Activated T-helper 1 cell treated with anti-CD3 and anti-CD28 coated beads, Interleukin-12 subunit alpha, Interleukin-12 subunit beta, Interleukin-2, Interleukin-4 antibody, amounts not matched to agents 30 ng/mL and 10 ng/mL and 1 ng/mL, durations not matched to agents 14 hours and 24 hours and 36 hours (primary cell): ENCODE measurements at regions not wholly inside any gene's neighbourhood (a gene's known extent, or its start where the extent isn't known, plus 50 kb on each side); places are given as distances from the start of the nearest gene placed in this dataset.
"Not testable (repeated sequence)": the region's sequence is repeated elsewhere in the genome, so short reads cannot be mapped to it uniquely, and the experiment has no call there.

ENCODE experiments used
- DNase-seq: peaks from one replicate; pipeline ENCODE4 v3.0.0; 2021; ENCODE audit warnings: low spot score
- H3K27ac Mint-ChIP-seq: one replicate; pipeline ENCODE4 v1.8.0; 2021; ENCODE audit warnings: mild to moderate bottlenecking, mixed read lengths
- H3K27me3 Mint-ChIP-seq: one replicate; pipeline ENCODE4 v1.8.0; 2022; ENCODE audit warnings: mild to moderate bottlenecking, moderate library complexity, mixed read lengths; ENCODE audit not compliant: insufficient read depth
- H3K36me3 Mint-ChIP-seq: one replicate; pipeline ENCODE4 v1.8.0; 2021; ENCODE audit warnings: low read depth, mixed read lengths
- H3K4me1 Mint-ChIP-seq: one replicate; pipeline ENCODE4 v1.8.0; 2021; ENCODE audit warnings: low read depth, mixed read lengths
- H3K4me3 Mint-ChIP-seq: one replicate; pipeline ENCODE4 v1.8.0; 2021; ENCODE audit warnings: mild to moderate bottlenecking, moderate library complexity, mixed read lengths
- H3K9me3 Mint-ChIP-seq: one replicate; pipeline ENCODE4 v1.8.0; 2021; ENCODE audit warnings: mixed read lengths
- intact Hi-C: fragments of 100-400 bp; cut with micrococcal nuclease; formaldehyde crosslinking; loops from one replicate; pipeline ENCODE4 v1.15.1; 2024

GRCh38 chr3:178325330-178325729, 210.9 kb upstream of the KCNMB2 start:
- Mint-ChIP-seq H3K4me1 (no peaks in the 10 kb centered on the region), H3K9me3 (no peaks in the 10 kb centered on the region), H3K27me3 (no peaks in the 10 kb centered on the region), H3K27ac (no peak overlapping the region), H3K36me3 (no peaks in the 10 kb centered on the region), H3K4me3 (no peak overlapping the region)
- DNase-seq = no peak
- intact Hi-C loops = no loop called here

DNA sequence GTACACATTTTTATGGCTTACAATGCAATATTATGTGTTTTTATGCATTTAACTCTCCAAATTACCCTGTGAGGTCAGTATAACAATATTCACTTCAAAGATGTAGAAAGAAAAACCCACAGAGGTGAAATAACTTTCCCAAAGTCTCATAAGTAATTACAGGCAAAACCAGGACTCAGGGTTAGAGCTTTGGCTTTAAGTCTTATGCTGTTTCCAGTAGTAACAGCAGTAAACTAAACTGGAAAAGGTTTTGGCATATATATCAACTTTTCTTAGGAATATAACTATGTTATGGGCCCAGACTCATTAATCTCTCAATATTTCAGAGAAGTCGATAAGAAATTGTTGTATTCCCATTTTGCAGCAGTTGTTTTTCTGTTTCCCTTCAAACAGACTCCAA, 206.3 kb upstream of the KCNMB2 start:
- no peak for DNase-seq
- intact Hi-C loops = no loop called here
- H3K27me3 Mint-ChIP-seq = no peaks in the 10 kb centered on the region
- no peaks in the 10 kb centered on the region for H3K9me3 Mint-ChIP-seq
- H3K4me3 Mint-ChIP-seq = no peak overlapping the region
- H3K36me3 Mint-ChIP-seq = no peaks in the 10 kb centered on the region
- no peaks in the 10 kb centered on the region for H3K4me1 Mint-ChIP-seq
- H3K27ac Mint-ChIP-seq = no peak overlapping the region

DNA sequence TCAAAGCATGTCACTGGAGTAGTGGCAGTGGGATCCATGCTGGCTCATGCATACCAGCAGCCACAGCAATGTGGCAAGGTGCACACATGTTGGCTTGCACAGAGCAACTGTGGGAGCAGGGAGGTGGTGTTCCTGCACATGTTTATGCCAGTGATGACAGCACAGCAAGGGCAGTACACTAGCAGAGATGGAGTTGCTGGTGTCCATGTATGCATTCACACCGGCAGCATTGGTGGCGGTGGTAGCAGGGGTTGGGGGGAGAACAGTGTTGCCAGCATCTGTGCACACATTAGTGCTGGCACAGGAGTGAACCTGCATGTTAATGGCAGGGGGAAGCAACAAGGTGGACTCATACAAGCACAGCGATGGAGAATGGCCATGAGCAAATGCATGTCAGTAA, 202.0 kb upstream of the KCNMB2 start:
- H3K4me3 Mint-ChIP-seq = no peak overlapping the region
- no peak for DNase-seq
- no peaks in the 10 kb centered on the region for H3K9me3 Mint-ChIP-seq
- no peaks in the 10 kb centered on the region for H3K4me1 Mint-ChIP-seq
- no peak overlapping the region for H3K27ac Mint-ChIP-seq
- no peaks in the 10 kb centered on the region for H3K36me3 Mint-ChIP-seq
- H3K27me3 Mint-ChIP-seq = no peaks in the 10 kb centered on the region
- intact Hi-C loops = no loop called here

GRCh38 chr3:178336336-178336735, 199.9 kb upstream of the KCNMB2 start:
- H3K27ac Mint-ChIP-seq = no peak overlapping the region
- intact Hi-C loops = no loop called here
- no peak for DNase-seq
- no peak overlapping the region for H3K4me3 Mint-ChIP-seq
- H3K4me1 Mint-ChIP-seq = no peaks in the 10 kb centered on the region
- H3K27me3 Mint-ChIP-seq = no peaks in the 10 kb centered on the region
- no peaks in the 10 kb centered on the region for H3K36me3 Mint-ChIP-seq
- no peaks in the 10 kb centered on the region for H3K9me3 Mint-ChIP-seq

DNA sequence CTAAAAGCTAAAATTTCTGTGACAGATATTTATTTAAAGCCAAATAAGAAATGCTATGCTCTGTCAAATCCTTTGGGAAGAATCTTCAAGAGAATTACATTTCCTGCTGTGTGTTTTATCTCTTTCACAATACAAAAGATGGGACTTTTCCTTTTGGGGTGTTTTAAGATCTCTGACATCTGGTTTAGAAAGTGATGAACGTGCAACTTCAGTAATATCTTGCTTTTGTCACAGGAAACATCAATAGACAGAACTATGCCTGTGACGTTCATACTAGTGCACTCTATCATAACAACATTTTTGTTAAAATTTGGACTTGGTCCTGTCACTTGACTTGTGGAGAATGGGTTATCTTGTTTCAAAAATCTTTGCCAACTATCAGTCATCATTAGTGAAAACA, 195.7 kb upstream of the KCNMB2 start:
- Mint-ChIP-seq H3K27me3 (no peaks in the 10 kb centered on the region), H3K27ac (no peak overlapping the region), H3K4me1 (no peaks in the 10 kb centered on the region), H3K9me3 (no peaks in the 10 kb centered on the region), H3K36me3 (no peaks in the 10 kb centered on the region), H3K4me3 (no peak overlapping the region)
- DNase-seq = no peak
- intact Hi-C loops = no loop called here

GRCh38 chr3:178341636-178342035, 194.6 kb upstream of the KCNMB2 start:
- Mint-ChIP-seq H3K27me3 (no peaks in the 10 kb centered on the region), H3K27ac (no peak overlapping the region), H3K36me3 (no peaks in the 10 kb centered on the region), H3K9me3 (no peaks in the 10 kb centered on the region), H3K4me1 (no peaks in the 10 kb centered on the region), H3K4me3 (no peak overlapping the region)
- intact Hi-C loops = no loop called here
- DNase-seq = no peak

DNA sequence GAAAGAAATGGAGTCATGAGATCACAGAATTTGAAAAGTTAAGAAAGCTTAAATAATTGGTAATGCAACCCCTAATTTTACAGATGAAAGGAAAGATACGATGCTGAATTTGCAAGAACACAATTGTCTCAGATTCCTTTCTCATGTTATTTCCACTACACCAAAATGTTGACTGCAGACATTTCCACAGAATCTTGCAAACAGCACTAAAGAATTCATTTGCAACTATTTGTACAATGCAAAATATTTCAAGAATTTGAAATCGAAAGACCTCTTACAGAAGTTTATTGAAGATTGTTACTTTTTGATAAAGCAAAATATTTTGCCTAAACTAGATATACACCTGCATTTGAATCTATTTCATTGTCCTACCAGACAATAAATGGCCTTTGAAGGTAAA, 194.1 kb upstream of the KCNMB2 start:
- no peak for DNase-seq
- intact Hi-C loops = no loop called here
- Mint-ChIP-seq H3K9me3 (no peaks in the 10 kb centered on the region), H3K36me3 (no peaks in the 10 kb centered on the region), H3K27me3 (no peaks in the 10 kb centered on the region), H3K4me3 (no peak overlapping the region), H3K4me1 (no peaks in the 10 kb centered on the region), H3K27ac (no peak overlapping the region)

DNA sequence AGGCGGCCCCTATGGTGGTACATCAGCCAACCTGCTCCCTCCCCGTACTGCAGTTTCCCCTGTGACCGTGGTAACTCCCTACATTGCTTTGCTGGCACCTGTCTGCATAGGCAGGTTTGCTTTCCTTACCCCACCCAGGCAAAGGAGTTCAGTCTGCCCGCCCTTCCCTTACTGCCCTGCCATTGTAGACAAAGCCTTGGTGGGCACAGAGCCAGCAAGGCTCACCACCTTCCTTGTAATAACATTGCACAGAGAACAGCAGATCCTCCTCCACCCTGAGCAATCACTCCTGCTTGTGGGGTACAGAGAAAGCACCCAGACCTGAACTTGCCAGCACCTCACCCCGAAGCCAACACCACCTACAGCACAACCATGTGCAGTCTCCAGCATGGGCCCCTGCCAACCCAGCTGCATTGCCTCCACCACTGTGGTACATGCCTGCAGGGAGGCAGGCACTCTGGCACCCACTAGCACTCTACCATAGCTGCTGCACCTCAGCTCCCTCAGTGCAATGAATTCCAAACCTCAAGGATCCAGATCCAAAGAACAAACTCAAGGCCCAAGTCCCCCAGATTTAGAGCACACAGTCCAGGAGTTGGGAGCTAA, 192.7 kb upstream of the KCNMB2 start:
- H3K27ac Mint-ChIP-seq = no peak overlapping the region
- no peaks in the 10 kb centered on the region for H3K36me3 Mint-ChIP-seq
- no peak for DNase-seq
- no peaks in the 10 kb centered on the region for H3K27me3 Mint-ChIP-seq
- intact Hi-C loops = no loop called here
- H3K9me3 Mint-ChIP-seq = no peaks in the 10 kb centered on the region
- H3K4me3 Mint-ChIP-seq = no peak overlapping the region
- no peaks in the 10 kb centered on the region for H3K4me1 Mint-ChIP-seq

DNA sequence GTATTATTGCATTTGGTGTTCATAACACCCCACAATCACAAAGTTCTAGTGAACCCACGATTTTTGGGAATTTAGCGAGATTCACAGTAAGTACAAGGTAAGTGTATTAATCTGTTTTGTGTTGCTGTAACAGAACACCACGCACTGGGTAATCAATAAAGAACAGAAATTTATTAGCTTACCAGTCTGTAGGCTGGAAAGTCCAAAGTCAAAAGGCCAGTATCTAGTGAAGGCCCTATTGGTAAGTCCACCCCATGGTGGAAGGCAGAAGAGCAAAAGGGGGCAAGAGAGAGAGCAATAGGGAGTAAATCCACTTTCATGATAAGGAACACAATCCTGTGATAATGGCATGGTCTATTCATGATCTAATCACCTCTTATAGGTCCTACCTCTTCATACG, 190.3 kb upstream of the KCNMB2 start:
- Mint-ChIP-seq H3K27me3 (no peaks in the 10 kb centered on the region), H3K27ac (no peak overlapping the region), H3K9me3 (peaks cover 5% of the 10 kb centered on the region), H3K4me3 (no peak overlapping the region), H3K36me3 (no peaks in the 10 kb centered on the region), H3K4me1 (no peaks in the 10 kb centered on the region)
- intact Hi-C loops = no loop called here
- no peak for DNase-seq

- H3K9me3 Mint-ChIP-seq, H3K4me3 Mint-ChIP-seq, H3K27me3 Mint-ChIP-seq, H3K4me1 Mint-ChIP-seq, H3K36me3 Mint-ChIP-seq, DNase-seq, intact Hi-C loops, H3K27ac Mint-ChIP-seq: not testable (repeated sequence)
Observed at GRCh38 chr3:178348561-178349217, 187.5 kb upstream of the KCNMB2 start.

DNA sequence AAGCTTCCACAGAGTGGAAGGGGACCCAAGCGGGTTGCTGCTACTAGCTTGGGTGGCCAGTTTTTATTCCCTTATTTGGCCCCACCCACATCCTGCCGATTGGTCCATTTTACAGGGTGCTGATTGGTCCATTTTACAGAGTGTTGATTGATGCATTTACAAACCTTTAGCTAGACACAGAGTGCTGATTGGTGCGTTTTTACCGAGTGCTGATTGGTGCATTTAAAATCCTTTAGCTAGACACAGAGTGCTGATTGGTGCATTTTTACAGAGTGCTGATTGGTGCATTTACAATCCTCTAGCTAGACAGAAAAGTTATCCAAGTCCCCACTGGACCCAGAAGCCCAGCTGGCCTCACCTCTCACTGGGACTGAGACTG, 187.0 kb upstream of the KCNMB2 start:
- H3K27me3 Mint-ChIP-seq, H3K36me3 Mint-ChIP-seq, H3K4me3 Mint-ChIP-seq, DNase-seq, H3K27ac Mint-ChIP-seq, H3K4me1 Mint-ChIP-seq, H3K9me3 Mint-ChIP-seq, intact Hi-C loops: not testable (repeated sequence)

DNA sequence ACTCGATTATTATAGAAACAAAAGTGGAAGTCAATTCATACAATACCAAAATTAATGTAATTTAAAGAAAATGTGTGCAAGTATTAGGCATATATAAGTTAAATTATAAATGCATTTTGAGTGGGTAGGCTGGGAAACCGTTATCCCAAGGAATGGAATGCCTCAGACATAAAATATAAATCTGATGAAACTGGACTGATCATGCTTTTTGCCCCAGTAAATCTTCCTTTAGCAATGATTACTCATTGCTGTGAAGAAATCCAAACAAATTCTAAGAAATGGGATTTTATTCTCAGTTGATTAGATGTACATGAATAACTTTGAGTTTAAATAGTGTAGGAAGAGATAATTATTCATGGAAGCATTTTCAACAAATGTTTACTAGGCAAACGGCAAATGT, 185.5 kb upstream of the KCNMB2 start:
- DNase-seq = no peak
- intact Hi-C loops = no loop called here
- peaks cover 5% of the 10 kb centered on the region for H3K9me3 Mint-ChIP-seq
- no peak overlapping the region for H3K4me3 Mint-ChIP-seq
- H3K4me1 Mint-ChIP-seq = no peaks in the 10 kb centered on the region
- H3K36me3 Mint-ChIP-seq = no peaks in the 10 kb centered on the region
- H3K27me3 Mint-ChIP-seq = no peaks in the 10 kb centered on the region
- H3K27ac Mint-ChIP-seq = no peak overlapping the region

GRCh38 chr3:178352326-178353005, 183.8 kb upstream of the KCNMB2 start:
- peaks cover 5% of the 10 kb centered on the region for H3K9me3 Mint-ChIP-seq
- no peaks in the 10 kb centered on the region for H3K27me3 Mint-ChIP-seq
- no peak overlapping the region for H3K4me3 Mint-ChIP-seq
- H3K36me3 Mint-ChIP-seq = no peaks in the 10 kb centered on the region
- intact Hi-C loops = no loop called here
- no peaks in the 10 kb centered on the region for H3K4me1 Mint-ChIP-seq
- no peak for DNase-seq
- no peak overlapping the region for H3K27ac Mint-ChIP-seq
